ENCODE measurements at regions not wholly inside any gene's neighbourhood (a gene's known extent, or its start where the extent isn't known, plus 50 kb on each side); places are given as distances from the start of the nearest gene placed in this dataset.

- no peak for TF ChIP-seq POLR2A (IDR thresholded peaks at IDR 0.05)
- no peak for TF ChIP-seq CTCF (IDR thresholded peaks at IDR 0.05)
These were observed 640.9 kb upstream of the MIR17HG start for GRCh38 chr13:90706631-90707030.

All from thyroid gland (tissue), 4 donors.